ENCODE measurements at regions not wholly inside any gene's neighbourhood (a gene's known extent, or its start where the extent isn't known, plus 50 kb on each side); places are given as distances from the start of the nearest gene placed in this dataset.

DNA sequence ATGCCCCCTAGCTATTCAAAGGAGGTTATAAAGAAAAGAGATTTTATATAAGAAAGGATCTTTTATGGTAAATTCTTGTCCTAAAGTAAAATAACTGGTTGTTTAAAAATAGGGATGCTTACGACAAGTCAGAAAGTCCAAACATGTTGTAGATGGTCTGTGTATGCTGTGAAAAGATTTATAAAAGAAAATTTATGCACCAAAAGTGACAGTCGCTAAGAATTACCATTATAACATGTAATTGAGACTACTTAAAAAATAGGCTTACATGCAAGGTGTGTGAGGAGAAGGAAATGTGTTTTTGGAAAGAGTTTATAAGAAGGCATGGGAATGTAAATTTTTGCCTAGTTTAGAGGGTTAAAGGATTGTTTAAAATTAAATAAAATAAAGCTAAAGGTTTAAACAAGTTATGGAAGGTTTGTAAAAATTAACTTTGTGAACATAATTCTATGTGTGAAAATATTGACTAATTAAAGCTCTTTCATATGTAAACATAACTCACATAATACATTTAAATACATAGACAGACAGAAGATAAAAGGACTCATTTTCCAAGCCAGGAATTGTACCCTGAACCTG is 118.5 kb downstream of the LYZL1 start:
- ChIA-PET POLR2A (no interaction called here), CTCF (interaction anchor here (1.0 kb wide), 1 partner anchor 42 kb away, joined by 3 read pairs; no protein-coding TSS in a partner anchor)
- TF ChIP-seq, protein P1, sequence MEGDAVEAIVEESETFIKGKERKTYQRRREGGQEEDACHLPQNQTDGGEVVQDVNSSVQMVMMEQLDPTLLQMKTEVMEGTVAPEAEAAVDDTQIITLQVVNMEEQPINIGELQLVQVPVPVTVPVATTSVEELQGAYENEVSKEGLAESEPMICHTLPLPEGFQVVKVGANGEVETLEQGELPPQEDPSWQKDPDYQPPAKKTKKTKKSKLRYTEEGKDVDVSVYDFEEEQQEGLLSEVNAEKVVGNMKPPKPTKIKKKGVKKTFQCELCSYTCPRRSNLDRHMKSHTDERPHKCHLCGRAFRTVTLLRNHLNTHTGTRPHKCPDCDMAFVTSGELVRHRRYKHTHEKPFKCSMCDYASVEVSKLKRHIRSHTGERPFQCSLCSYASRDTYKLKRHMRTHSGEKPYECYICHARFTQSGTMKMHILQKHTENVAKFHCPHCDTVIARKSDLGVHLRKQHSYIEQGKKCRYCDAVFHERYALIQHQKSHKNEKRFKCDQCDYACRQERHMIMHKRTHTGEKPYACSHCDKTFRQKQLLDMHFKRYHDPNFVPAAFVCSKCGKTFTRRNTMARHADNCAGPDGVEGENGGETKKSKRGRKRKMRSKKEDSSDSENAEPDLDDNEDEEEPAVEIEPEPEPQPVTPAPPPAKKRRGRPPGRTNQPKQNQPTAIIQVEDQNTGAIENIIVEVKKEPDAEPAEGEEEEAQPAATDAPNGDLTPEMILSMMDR (IDR thresholded peaks at IDR 0.05) = no peak
- peaks cover 9% of the 10 kb centered on the region for H3K4me1 Mint-ChIP-seq
- peaks cover 2% of the 10 kb centered on the region for H3K9me3 Mint-ChIP-seq
- H3K36me3 Mint-ChIP-seq (ENCODE audit: low read depth) = peaks cover 3% of the 10 kb centered on the region
- ATAC-seq (ENCODE audit: low read depth) = no peak
- no peak overlapping the region for H3K27ac Mint-ChIP-seq
- no peak for DNase-seq
- H3K4me3 Mint-ChIP-seq = no peak overlapping the region
- no peaks in the 10 kb centered on the region for H3K27me3 Mint-ChIP-seq
- intact Hi-C loops (cut with micrococcal nuclease) = no loop called here
